Esophagus squamous epithelium (tissue), 4 donors: ENCODE measurements at regions not wholly inside any gene's neighbourhood (a gene's known extent, or its start where the extent isn't known, plus 50 kb on each side); places are given as distances from the start of the nearest gene placed in this dataset.

ENCODE experiments used
- CTCF ChIP-seq, 6 experiments: fragments of 450-650 bp in 4 of 6; fragments of 200-600 bp in 2 of 6; sonication (generic) in 2 of 6; IDR thresholded peaks; one replicate each; pipeline ENCODE4 v1.5.1; 2016 to 2019; ENCODE audit warnings: antibody characterized with exemption in 6 of 6, mild to moderate bottlenecking in 4 of 6, moderate library complexity in 4 of 6
- POLR2A ChIP-seq, 4 donors: fragments of 450-650 bp; IDR thresholded peaks; one replicate each; pipeline ENCODE4 v1.6.1; 2017; ENCODE audit warnings: antibody characterized with exemption in 4 of 4, mild to moderate bottlenecking in 4 of 4, moderate library complexity in 3 of 4

- TF ChIP-seq POLR2A (IDR thresholded peaks at IDR 0.05) (no peak), CTCF (IDR thresholded peaks at IDR 0.05) (no peak)
Observed at GRCh38 chr16:35746963-35747657, 2287.7 kb downstream of the TP53TG3F start.
